ENCODE measurements at regions not wholly inside any gene's neighbourhood (a gene's known extent, or its start where the extent isn't known, plus 50 kb on each side); places are given as distances from the start of the nearest gene placed in this dataset.

GRCh38 chr4:55175779-55176231 lies 50.4 kb upstream of the KDR start:
- H3K18ac ChIP-seq (ENCODE audit: low read length) = no peak overlapping the region
- no peaks in the 10 kb centered on the region for H3K36me3 ChIP-seq (replicated peaks in 1 of 2; ENCODE audit: control insufficient read depth in 2 of 2, insufficient read depth in 2 of 2, low read length in 2 of 2)
- no peak overlapping the region for H3K14ac ChIP-seq (ENCODE audit: low read length)
- DNase-seq (ENCODE audit: low spot score) = no peak
- H2BK120ac ChIP-seq (ENCODE audit: low read depth, low read length) = no peak overlapping the region
- H4K8ac ChIP-seq (ENCODE audit: low read depth, low read length) = no peak overlapping the region
- H3K79me1 ChIP-seq (ENCODE audit: low read depth, low read length) = no peaks in the 10 kb centered on the region
- H3K9me3 ChIP-seq (replicated peaks in 1 of 2; ENCODE audit: control insufficient read depth in 2 of 2, insufficient read depth in 1 of 2, low read depth in 1 of 2, low read length in 2 of 2) = no peaks in the 10 kb centered on the region
- WGBS, 2 donors (ENCODE audit: extremely low coverage in 2 of 2, insufficient read length in 2 of 2, insufficient replicate concordance in 1 of 2) = no CpG with 5 or more reads among the region's 5 CpGs
- H3K9ac ChIP-seq (ENCODE audit: low read depth, low read length, poor library complexity) = no peak overlapping the region
- H3K27me3 ChIP-seq (ENCODE audit: control insufficient read depth in 3 of 3, insufficient read depth in 3 of 3, low read depth in 1 of 3, low read length in 3 of 3) = no peaks in the 10 kb centered on the region
- no peak overlapping the region for H3K4me2 ChIP-seq (ENCODE audit: insufficient read depth, low read length, poor library complexity, severe bottlenecking)
- no peak overlapping the region for H3K27ac ChIP-seq (replicated peaks; ENCODE audit: low read length)
- no peak overlapping the region for H2BK5ac ChIP-seq (ENCODE audit: low read length)
- H2BK15ac ChIP-seq (ENCODE audit: low read length) = no peak overlapping the region
- H2AFZ ChIP-seq (ENCODE audit: low read length) = peak overlapping the region; percentile 1
- no peak overlapping the region for H2AK5ac ChIP-seq (ENCODE audit: low read depth, low read length)
- no peak overlapping the region for H3K4ac ChIP-seq (ENCODE audit: low read length)
- no peak overlapping the region for H4K91ac ChIP-seq (ENCODE audit: low read depth, low read length, poor library complexity)
- H3K23ac ChIP-seq (ENCODE audit: low read depth, low read length, poor library complexity) = no peak overlapping the region
- H2BK12ac ChIP-seq (ENCODE audit: low read length) = no peak overlapping the region
- H3K4me1 ChIP-seq (ENCODE audit: control insufficient read depth in 2 of 2, insufficient read depth in 1 of 2, low read depth in 1 of 2, low read length in 2 of 2) = peaks cover 3 to 17% of the 10 kb centered on the region in 2 donors
- H3K4me3 ChIP-seq (ENCODE audit: low read length in 2 of 2) = no peak overlapping the region

GRCh38 chr4:55176497-55176896 lies 51.1 kb upstream of the KDR start:
- Histone ChIP-seq H3K18ac (ENCODE audit: low read length) (no peak overlapping the region), H2BK5ac (ENCODE audit: low read length) (no peak overlapping the region), H3K4me3 (ENCODE audit: low read length in 2 of 2) (no peak overlapping the region), H3K27ac (replicated peaks; ENCODE audit: low read length) (no peak overlapping the region), H2BK120ac (ENCODE audit: low read depth, low read length) (no peak overlapping the region), H3K4me2 (ENCODE audit: insufficient read depth, low read length, poor library complexity, severe bottlenecking) (no peak overlapping the region), H3K36me3 (replicated peaks in 1 of 2; ENCODE audit: control insufficient read depth in 2 of 2, insufficient read depth in 2 of 2, low read length in 2 of 2) (no peaks in the 10 kb centered on the region), H3K14ac (ENCODE audit: low read length) (no peak overlapping the region), H2BK15ac (ENCODE audit: low read length) (no peak overlapping the region), H3K27me3 (ENCODE audit: control insufficient read depth in 3 of 3, insufficient read depth in 3 of 3, low read depth in 1 of 3, low read length in 3 of 3) (no peaks in the 10 kb centered on the region), H2BK12ac (ENCODE audit: low read length) (peak overlapping the region; percentile 33), H2AFZ (ENCODE audit: low read length) (no peak overlapping the region), H3K9me3 (replicated peaks in 1 of 2; ENCODE audit: control insufficient read depth in 2 of 2, insufficient read depth in 1 of 2, low read depth in 1 of 2, low read length in 2 of 2) (no peaks in the 10 kb centered on the region), H3K4ac (ENCODE audit: low read length) (no peak overlapping the region), H4K8ac (ENCODE audit: low read depth, low read length) (no peak overlapping the region), H3K4me1 (ENCODE audit: control insufficient read depth in 2 of 2, insufficient read depth in 1 of 2, low read depth in 1 of 2, low read length in 2 of 2) (peaks cover 3 to 23% of the 10 kb centered on the region in 2 donors), H3K23ac (ENCODE audit: low read depth, low read length, poor library complexity) (no peak overlapping the region), H3K9ac (ENCODE audit: low read depth, low read length, poor library complexity) (no peak overlapping the region), H2AK5ac (ENCODE audit: low read depth, low read length) (no peak overlapping the region), H3K79me1 (ENCODE audit: low read depth, low read length) (no peaks in the 10 kb centered on the region), H4K91ac (ENCODE audit: low read depth, low read length, poor library complexity) (no peak overlapping the region)
- no CpG with 5 or more reads among the region's 4 CpGs for WGBS, 2 donors (ENCODE audit: extremely low coverage in 2 of 2, insufficient read length in 2 of 2, insufficient replicate concordance in 1 of 2)
- no peak for DNase-seq (ENCODE audit: low spot score)

GRCh38 chr4:55177461-55177860 lies 52.1 kb upstream of the KDR start:
- Histone ChIP-seq H3K18ac (ENCODE audit: low read length) (no peak overlapping the region), H2BK15ac (ENCODE audit: low read length) (no peak overlapping the region), H3K36me3 (replicated peaks in 1 of 2; ENCODE audit: control insufficient read depth in 2 of 2, insufficient read depth in 2 of 2, low read length in 2 of 2) (no peaks in the 10 kb centered on the region), H3K14ac (ENCODE audit: low read length) (no peak overlapping the region), H2BK120ac (ENCODE audit: low read depth, low read length) (no peak overlapping the region), H3K9ac (ENCODE audit: low read depth, low read length, poor library complexity) (no peak overlapping the region), H3K4me2 (ENCODE audit: insufficient read depth, low read length, poor library complexity, severe bottlenecking) (no peak overlapping the region), H3K27ac (replicated peaks; ENCODE audit: low read length) (no peak overlapping the region), H3K23ac (ENCODE audit: low read depth, low read length, poor library complexity) (no peak overlapping the region), H3K27me3 (ENCODE audit: control insufficient read depth in 3 of 3, insufficient read depth in 3 of 3, low read depth in 1 of 3, low read length in 3 of 3) (no peaks in the 10 kb centered on the region), H2BK12ac (ENCODE audit: low read length) (no peak overlapping the region), H4K8ac (ENCODE audit: low read depth, low read length) (no peak overlapping the region), H4K91ac (ENCODE audit: low read depth, low read length, poor library complexity) (no peak overlapping the region), H3K4ac (ENCODE audit: low read length) (no peak overlapping the region), H2AK5ac (ENCODE audit: low read depth, low read length) (no peak overlapping the region), H2AFZ (ENCODE audit: low read length) (no peak overlapping the region), H2BK5ac (ENCODE audit: low read length) (no peak overlapping the region), H3K4me1 (ENCODE audit: control insufficient read depth in 2 of 2, insufficient read depth in 1 of 2, low read depth in 1 of 2, low read length in 2 of 2) (peaks cover 1 to 21% of the 10 kb centered on the region in 2 donors), H3K4me3 (ENCODE audit: low read length in 2 of 2) (no peak overlapping the region), H3K79me1 (ENCODE audit: low read depth, low read length) (no peaks in the 10 kb centered on the region), H3K9me3 (replicated peaks in 1 of 2; ENCODE audit: control insufficient read depth in 2 of 2, insufficient read depth in 1 of 2, low read depth in 1 of 2, low read length in 2 of 2) (no peaks in the 10 kb centered on the region)
- WGBS, 2 donors (ENCODE audit: extremely low coverage in 2 of 2, insufficient read length in 2 of 2, insufficient replicate concordance in 1 of 2) = no CpG with 5 or more reads among the region's 4 CpGs
- DNase-seq (ENCODE audit: low spot score) = no peak

- Histone ChIP-seq H3K4ac (ENCODE audit: low read length) (no peak overlapping the region), H3K14ac (ENCODE audit: low read length) (no peak overlapping the region), H2BK5ac (ENCODE audit: low read length) (no peak overlapping the region), H3K23ac (ENCODE audit: low read depth, low read length, poor library complexity) (no peak overlapping the region), H2BK12ac (ENCODE audit: low read length) (no peak overlapping the region), H3K18ac (ENCODE audit: low read length) (no peak overlapping the region), H4K8ac (ENCODE audit: low read depth, low read length) (no peak overlapping the region), H3K4me2 (ENCODE audit: insufficient read depth, low read length, poor library complexity, severe bottlenecking) (no peak overlapping the region), H3K27ac (replicated peaks; ENCODE audit: low read length) (no peak overlapping the region), H2AFZ (ENCODE audit: low read length) (no peak overlapping the region), H3K79me1 (ENCODE audit: low read depth, low read length) (no peaks in the 10 kb centered on the region), H3K9ac (ENCODE audit: low read depth, low read length, poor library complexity) (no peak overlapping the region), H3K27me3 (ENCODE audit: control insufficient read depth in 3 of 3, insufficient read depth in 3 of 3, low read depth in 1 of 3, low read length in 3 of 3) (no peaks in the 10 kb centered on the region), H3K4me1 (ENCODE audit: control insufficient read depth in 2 of 2, insufficient read depth in 1 of 2, low read depth in 1 of 2, low read length in 2 of 2) (peaks cover 0 to 14% of the 10 kb centered on the region in 2 donors), H3K36me3 (replicated peaks in 1 of 2; ENCODE audit: control insufficient read depth in 2 of 2, insufficient read depth in 2 of 2, low read length in 2 of 2) (no peaks in the 10 kb centered on the region), H4K91ac (ENCODE audit: low read depth, low read length, poor library complexity) (no peak overlapping the region), H3K4me3 (ENCODE audit: low read length in 2 of 2) (no peak overlapping the region), H2BK120ac (ENCODE audit: low read depth, low read length) (no peak overlapping the region), H2BK15ac (ENCODE audit: low read length) (no peak overlapping the region), H2AK5ac (ENCODE audit: low read depth, low read length) (no peak overlapping the region), H3K9me3 (replicated peaks in 1 of 2; ENCODE audit: control insufficient read depth in 2 of 2, insufficient read depth in 1 of 2, low read depth in 1 of 2, low read length in 2 of 2) (no peaks in the 10 kb centered on the region)
- no CpG with 5 or more reads among the region's 7 CpGs for WGBS, 2 donors (ENCODE audit: extremely low coverage in 2 of 2, insufficient read length in 2 of 2, insufficient replicate concordance in 1 of 2)
- DNase-seq (ENCODE audit: low spot score) = no peak
These were observed 53.0 kb upstream of the KDR start for GRCh38 chr4:55178226-55179005.

Measured in neuronal stem cell (in vitro differentiated cells).